Eye (tissue), 1 donor: ENCODE measurements at regions not wholly inside any gene's neighbourhood (a gene's known extent, or its start where the extent isn't known, plus 50 kb on each side); places are given as distances from the start of the nearest gene placed in this dataset.

Experiments
- DNase-seq: peaks from one replicate; pipeline ENCODE4 v3.0.0-alpha.2; 2015

DNA sequence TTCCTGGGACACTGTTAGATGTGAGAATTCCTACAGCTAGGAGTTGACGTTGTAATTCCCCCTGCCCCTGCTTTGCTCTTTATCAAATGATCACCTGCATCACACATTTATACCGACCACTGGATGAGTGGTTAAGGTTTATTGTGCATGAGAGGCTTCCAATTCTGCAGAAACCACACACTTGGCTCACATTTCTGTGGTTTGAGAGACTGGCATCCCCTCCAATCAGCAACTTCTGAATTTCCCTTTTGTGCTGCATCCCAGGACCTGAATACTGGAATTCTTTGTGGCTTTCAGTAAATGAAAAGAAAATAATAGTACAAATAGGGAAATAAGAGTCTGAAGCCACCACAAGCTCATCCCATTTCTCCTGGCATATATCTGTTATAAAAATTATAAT, 628.7 kb upstream of the PIK3C3 start:
- DNase-seq = no peak

DNA sequence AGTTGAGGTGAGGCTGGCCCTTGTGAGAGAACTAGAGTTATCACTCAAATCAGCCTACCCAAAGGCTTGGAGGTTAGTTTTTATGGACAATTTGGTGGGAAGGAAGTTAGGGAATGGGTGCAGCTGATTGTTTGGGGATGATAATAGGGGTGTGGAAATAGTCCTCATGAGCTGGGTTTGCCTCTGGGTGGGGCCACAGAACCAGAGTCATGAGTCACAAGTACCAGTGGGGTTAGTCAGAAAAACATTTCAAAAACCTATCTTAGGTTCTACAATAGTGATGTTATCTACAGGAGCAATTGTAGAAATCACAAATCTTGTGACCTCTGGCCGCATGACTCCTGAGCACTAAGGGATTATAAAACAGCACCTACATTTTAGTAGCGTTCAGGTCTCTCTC, 630.1 kb upstream of the PIK3C3 start:
- DNase-seq = no peak

DNA sequence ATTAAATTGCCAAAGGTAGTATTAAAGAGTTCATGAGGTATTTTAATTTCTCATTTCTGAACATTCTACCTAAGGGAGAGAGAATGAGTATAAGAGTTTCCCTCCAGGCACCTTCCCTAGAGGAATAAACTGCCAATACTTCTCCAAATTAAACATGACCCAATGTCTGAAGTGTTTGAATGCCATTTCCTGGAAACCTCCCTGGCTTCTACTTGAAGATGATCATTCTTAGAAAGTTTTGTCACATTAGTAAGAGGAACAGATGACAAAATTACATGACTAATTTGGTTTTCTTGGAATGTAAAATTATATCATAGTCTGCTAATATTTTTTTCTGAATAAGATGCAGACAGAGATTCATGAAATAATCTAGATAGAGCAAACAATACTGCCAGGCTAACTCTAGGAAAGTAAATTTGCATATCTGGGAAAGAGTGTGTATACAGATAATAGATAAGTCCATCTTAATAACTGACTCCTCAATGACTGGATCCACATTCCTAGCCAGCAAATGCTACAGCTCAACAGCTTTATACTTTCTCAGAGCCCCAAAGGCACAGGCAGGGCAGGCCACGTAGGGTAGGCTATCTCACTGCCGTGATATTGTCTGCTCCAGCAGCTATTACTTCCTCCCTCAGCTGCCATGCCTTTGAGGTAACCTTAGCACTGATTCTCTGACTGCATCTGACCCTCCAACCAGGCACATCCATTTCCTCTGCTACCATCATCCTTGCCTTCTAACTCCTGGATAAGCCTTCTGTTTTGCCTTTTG, 630.8 kb upstream of the PIK3C3 start:
- DNase-seq = no peak

DNA sequence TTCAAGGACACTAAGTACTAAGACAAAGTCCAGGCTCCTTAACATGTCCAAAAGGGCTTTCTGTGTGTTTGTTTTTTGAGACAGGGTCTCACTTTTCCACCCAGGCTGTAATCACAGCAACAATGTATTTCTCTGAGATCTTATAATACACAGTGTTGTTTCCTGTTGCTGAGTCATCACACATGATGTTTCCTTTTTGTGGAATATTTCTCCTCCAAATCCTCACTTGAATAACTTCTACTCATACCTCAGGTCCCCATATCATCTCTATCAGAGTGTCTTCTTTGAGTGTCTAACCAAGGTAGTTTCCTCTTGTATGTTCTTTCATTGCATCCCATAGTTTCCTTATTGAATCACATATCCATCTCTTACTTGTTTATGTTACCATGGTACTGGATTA, 632.0 kb upstream of the PIK3C3 start:
- no peak for DNase-seq

DNA sequence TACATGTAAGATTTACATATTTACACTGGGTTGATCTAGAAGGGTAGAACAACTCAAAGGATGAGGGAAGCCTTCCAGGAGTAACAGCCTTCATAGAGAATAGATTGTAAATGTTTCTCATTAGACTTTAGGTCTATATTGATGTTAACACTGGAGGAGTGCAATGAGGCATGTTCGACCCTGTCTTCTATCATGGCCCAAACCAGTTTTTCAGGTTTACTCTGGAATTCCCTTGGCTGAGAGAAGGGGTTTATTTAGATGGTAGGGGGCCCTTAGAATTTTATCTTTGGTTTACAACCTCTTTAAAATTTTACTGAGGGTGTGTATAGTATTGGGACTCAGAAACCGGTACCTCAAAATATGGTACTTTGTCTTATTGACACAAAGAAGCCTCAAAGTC, 634.9 kb upstream of the PIK3C3 start:
- DNase-seq = peak; percentile 13

DNA sequence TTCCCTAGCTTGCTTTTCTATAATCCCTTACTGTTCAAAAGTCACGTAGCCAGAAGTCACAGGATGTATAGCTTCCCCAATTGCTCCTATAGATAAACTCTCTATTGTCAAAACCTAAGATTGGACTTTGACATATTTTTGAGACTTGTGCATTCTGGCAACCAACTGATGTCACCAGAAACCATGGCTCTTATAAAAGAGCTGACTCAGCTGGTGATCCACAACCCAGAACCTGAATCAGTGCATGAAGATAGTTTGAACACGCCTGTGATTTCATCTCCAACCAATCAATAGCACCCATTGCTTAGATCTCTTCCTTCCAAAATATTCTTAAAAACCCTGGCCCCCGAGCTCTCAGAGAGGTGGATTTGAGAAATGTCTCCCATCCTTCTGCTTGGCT, 639.9 kb upstream of the PIK3C3 start:
- DNase-seq = no peak

DNA sequence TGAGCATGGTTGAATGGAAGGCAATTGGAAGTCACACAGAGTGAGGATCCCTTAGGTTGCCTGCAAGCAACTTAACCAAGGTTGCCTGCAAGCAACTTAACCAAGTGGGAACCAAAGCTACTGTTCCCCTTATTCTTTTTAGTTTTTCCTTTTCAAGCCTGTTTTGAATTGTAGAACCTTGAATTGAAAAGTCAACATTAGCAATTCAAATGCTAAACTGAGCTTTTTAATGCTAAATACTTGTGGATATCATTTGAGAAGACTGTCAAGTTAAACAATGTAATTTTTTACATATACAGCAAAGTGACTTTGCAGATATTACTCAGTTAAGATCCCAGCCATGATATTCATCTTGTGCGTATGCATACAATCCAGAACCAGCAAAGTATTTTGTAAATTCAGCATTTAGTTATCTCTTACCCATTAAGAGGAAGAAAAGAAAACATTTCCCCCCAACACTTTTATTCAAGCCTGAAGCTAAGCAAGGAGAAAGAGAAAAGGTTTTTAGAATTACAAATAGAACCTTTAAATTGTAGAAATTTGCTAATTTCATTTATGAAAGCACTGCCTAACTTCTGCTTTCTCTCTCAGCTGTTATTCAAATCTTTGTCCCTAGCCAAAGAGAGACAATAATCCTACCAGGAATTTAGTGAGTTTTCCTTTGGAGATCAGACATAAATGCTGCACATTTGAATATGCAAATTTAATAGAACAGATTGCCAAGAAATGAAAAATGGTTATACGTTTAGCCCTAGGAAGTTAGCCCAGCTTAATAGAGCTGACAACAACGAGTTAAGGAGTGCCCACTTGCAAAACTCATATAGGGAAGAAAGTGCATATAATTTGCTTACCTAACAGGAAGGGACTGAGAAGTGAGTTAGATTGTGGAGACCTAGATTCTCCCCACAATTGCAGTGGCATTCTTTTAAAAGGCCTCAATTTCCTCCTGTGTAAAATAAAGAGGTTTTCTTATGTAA, 643.2 kb upstream of the PIK3C3 start:
- no peak for DNase-seq

DNA sequence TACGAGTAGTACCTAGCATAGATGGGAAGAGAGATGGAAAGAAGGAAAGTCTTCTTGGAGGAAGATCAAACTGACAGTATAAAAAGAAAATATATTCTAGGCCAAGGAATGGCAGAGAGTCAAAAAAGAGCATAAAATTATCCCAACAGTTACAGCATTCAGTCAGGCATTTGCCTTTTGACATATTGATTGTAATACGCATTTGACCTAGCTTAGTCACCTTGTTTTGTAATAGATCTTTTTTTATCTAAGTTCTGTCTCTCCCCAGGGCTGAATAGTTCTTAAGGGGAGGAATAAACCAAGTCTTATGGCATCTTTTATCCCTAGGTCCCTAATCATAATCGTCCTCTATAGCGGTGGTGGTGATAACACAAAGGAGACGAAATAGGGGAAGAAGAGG, 657.3 kb upstream of the PIK3C3 start:
- no peak for DNase-seq

DNA sequence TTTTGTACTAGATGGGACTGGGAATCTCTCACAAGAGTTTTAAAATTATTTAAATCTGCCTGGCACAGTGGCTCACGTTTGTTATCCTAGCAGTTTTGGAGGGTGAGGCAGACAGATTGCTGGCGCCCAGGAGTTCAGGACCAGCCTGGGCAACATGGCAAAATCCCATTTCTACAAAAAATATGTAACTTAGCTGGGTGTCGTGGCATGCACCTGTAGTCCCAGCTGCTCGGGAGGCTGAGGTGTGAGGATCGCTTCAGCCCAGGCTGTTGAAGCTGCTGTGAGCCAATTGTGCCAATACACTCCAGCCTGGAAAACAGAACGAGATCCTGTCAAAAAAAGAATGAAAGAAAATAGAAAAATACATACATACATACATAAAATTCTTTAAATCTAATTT, 685.7 kb upstream of the PIK3C3 start:
- no peak for DNase-seq

DNA sequence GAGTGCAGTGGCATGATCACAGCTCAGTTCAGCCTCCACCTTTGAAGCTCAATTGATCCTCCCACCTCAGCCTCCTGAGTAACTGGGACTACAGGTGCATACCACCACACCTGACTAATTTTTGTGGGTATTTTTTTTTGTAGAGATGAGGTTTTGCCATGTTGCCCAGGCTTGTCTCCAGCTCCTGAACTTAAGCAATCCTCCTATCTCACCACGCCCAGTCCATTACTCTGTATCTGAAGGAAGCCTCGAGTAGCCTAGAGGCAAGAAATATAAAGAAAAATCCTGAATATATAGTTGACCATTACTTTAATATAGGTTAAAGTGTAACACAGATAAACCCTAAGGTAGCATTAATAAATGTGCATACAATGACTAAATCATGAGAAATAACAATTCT, 686.8 kb upstream of the PIK3C3 start:
- no peak for DNase-seq

DNA sequence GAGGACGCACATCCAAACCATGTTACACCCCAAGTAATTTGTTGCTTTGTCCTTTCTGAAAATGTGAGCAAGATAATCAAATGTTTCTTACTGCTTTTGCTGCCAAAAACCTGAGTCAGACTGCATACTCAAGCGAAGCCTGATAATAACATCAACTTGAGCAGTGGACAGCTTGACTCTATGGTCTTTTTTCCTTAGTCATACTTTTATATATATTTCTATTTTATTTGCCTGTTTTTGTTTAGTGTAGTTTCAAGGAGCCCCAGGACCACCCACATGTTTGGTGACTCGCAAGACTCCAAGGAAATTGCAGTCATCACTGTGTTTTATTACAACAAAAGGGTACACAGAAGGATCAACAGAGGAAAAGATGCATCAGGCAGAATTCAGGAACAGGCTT, 688.4 kb upstream of the PIK3C3 start:
- no peak for DNase-seq

DNA sequence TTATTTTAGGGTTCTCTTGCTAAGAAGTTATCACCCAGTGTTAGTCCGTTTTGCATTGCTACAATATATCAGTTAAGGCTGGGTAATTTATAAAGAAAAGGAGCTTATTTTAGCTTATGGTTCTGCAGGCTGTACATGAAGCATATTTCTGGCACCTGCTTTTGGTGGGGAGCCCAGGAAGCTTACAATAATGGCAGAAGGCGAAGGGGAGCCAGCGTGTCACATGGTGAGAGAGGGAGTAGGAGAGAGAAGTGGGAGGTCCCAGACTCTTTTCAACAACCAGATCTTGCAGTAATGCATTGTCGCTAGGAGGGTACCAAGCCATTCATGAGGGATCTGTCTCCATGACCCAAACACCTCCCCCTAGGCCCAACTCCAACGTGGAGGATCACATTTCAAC, 688.8 kb upstream of the PIK3C3 start:
- no peak for DNase-seq

DNA sequence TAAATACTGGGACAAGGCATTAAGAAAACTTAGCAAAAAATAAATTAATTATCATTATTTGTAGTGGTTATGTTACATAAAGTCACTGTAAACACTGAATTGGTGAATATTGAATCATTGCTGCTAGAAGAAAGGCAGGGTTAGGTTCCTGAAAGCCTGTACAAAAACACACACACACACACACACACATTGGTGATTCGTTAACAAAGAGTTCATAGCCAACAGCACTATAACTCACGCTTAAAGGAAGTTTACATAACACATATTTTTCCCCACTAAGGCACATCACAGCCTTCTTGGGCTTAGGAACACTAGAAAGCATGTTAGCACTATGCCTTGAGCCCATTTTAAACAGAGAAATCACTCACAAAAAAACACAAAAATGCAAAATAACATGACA, 690.0 kb upstream of the PIK3C3 start:
- no peak for DNase-seq

DNA sequence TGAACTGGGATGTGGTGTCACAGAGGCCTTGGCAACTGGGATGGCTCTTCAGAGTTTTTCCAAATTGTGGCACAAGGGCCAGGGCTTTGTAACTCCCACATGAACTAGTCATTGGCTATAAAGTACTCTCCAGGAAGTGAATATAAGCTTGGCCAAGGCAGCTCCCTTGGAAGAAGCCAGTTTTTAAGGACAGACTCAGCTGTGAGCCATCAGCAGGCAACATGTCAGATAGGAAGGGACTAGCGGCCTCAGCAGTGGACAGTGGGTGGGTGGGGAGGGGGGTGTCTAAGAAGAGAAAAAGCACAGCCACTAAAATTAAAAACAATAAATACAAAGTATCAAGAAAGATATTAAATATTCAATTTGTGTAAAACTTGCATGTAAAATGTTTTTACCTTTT, 691.1 kb upstream of the PIK3C3 start:
- no peak for DNase-seq

DNA sequence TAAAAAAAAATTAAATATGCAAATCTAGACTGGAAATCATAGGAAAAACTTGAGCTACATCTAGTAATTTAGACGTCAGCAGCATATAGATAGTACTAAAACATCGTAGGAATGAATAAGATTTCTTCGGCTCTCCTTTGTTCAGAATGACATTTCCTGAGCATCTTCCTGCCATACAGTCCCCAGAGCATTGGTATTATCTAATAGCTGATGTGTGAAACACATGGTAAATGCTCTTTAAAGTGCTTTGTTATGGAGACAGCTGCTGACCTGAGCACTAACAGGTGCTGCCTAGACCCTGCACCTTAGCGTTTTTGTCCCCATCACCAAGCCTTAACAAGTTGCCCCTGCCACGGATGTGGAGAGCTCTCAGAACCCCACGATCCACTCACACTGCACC, 692.3 kb upstream of the PIK3C3 start:
- peak; percentile 15 for DNase-seq

DNA sequence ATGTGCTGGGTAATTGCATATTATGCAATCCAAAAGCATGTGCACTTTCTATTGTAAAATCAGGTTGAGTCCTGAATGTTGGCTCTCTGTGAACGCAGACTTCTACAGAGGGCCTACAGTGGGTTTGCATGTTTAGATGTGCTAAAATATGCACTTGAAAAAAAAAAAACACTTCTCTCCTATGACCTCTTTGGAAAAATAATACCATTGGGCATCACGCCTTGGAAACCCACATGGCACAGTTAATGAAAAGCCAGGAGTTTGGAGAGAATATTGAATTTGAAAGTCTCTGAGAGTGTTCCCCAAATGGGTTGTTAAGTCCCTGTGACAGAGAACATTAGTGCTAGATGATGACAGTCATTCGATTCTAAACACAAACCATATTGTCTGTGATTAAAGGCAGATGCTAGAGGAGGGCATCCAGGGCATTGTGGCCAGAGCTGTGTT, 710.4 kb upstream of the PIK3C3 start:
- DNase-seq = peak; percentile 19

DNA sequence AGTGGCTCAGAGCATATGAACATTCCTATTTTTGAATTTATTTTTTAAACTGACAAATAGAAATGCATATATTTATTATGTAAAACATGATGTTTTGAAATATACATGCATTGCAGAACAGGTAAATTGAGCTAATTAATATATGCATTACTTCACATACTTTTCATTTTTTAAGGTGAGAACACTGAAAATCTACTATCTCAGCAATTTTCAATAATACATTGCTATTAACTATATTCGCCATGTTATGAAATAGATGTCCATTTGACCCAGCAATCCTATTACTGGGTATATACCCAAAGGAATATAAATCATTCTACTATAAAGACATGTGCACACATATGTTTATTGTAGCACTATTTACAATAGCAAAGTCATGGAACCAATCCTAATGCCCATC, 717.7 kb upstream of the PIK3C3 start:
- no peak for DNase-seq

DNA sequence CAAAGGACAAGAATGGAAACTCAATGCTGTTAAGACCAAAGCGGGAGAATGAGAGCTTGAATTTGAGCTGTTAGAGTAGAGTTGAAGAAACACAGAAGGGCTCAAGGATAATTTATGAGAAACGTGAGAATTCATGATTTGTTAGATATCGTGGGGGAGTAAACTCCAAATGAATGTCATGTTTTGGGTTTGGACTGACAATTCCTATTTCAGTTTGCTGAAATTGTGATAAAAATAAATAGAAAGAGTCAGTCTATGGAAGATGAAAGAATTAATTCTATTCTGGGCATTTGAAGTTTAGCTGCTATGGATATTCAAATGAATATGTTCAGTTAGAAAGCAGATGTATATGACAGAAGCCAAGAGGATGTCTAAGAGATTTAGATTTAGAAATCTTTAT, 723.4 kb upstream of the PIK3C3 start:
- no peak for DNase-seq

DNA sequence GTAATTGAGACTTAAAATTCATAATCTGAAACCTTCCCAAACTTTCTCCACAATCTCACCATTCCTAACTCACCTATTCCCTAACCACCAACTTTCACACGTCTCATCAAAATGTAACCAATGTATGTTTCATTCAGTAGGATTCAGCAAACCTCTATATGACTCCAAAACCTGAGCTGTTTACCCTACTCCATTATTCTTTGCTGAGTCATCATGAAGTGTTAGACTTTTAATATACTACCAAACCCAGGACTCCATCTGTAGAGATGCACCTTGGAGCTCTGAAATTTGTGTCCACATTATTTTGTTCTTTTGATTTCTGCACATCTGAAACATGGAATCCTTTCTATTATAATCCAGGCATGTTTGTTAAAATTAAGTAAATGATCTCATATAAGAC, 727.0 kb upstream of the PIK3C3 start:
- DNase-seq = no peak

DNA sequence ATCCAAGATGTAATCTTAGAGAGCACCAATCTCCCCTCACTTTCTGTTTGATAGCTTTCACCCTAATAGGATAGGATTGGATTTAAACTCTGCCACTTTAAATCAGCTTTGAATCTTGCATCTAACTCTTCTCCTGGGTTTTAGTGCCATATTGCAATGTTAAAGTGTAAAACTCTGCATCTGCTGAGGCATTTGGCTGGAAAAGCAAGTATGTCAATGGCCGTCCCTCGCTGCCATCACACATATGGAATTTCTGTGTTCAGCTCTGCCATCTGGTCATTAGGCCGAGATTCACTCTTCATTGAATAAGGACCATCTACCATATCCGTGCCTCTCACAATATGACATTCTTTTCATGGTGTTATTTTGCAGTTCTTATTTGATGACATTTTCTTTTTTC, 728.1 kb upstream of the PIK3C3 start:
- DNase-seq = peak; percentile 23

DNA sequence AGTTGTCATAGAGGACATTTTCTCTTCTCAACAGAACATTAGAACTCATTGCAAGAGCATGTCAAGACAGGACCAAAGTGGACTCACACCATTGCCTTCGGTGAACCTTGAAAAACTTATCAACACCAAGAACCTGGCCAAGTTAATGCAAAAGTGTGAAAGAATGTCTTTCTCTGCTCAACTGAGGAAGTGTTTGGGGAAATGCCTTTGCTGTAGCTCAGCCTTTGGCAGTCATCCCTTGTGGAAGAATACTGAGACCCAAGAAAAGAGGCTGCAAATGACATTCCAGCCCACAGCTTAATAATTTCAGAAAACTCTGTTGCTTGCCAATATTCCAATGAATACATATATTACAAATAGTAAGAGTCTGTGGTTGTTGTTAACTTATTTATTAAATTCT, 728.8 kb upstream of the PIK3C3 start:
- DNase-seq = no peak

DNA sequence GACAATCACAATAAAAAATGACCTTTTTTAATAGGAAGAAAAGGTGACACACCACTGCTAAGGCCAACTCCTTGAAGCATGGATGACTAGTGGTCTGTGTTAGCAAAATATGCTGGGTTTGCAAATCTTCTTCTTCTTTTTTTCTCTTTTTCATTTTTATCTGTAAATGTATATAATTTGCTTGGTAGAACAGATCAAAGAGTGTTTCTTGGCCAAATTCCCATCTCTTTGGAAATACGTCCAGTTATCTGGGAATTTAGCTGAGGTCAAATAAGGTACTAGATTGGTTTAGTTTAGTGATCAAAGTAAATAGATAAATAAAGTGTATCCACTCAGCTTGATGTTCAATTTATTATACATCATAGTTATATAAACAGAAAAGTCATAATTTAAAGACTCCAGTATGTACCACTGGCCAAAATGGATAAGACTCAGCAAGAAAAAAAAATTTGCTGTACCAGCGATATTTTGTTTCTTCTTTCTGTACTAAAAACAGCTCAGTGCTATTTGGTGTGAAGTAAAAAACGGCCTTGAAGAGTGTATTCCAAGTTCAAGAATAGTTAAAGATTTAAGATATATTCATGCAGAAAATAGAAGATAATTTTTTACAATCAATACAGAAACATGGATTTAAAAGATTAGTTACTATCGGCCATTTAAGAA, 738.6 kb upstream of the PIK3C3 start:
- no peak for DNase-seq

DNA sequence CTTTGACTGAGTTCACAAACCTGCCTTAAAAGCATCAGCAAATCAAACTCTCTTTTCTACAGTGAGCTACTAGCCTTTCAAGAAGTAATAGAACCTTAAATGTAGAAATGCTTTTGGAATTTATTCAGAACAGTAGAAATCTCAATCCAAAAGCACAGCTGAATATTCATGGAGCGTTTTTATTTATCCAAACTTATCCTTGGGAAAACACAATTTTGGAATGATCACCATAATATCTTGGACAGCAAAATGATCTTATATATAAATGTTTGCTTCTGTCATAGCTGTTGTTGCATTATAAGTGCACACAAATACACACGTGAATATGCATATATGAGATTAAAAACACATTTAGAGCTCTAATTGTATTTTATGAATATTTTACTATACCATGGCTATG, 747.3 kb upstream of the PIK3C3 start:
- no peak for DNase-seq
